Activated CD4-positive, alpha-beta T cell treated with anti-CD3 and anti-CD28 coated beads, Interleukin-2, amount 50 U/mL, for 1 hour (primary cell): ENCODE measurements at regions not wholly inside any gene's neighbourhood (a gene's known extent, or its start where the extent isn't known, plus 50 kb on each side); places are given as distances from the start of the nearest gene placed in this dataset.

Experiments used
- DNase-seq: peaks from one replicate; pipeline ENCODE4 v3.0.0-alpha.2; 2020

GRCh38 chr5:2326601-2327000, 424.9 kb downstream of the IRX2 start:
- DNase-seq: no peak

GRCh38 chr5:2324788-2325187, 426.7 kb downstream of the IRX2 start:
- DNase-seq: no peak

- DNase-seq: no peak
Observed at GRCh38 chr5:2320611-2321010, 430.9 kb downstream of the IRX2 start.

GRCh38 chr5:2317540-2317939, 433.9 kb downstream of the IRX2 start:
- no peak for DNase-seq

- DNase-seq: no peak
Observed at GRCh38 chr5:2311851-2312250, 429.1 kb upstream of the IRX4 start.

- DNase-seq: no peak
Observed at GRCh38 chr5:2310946-2311345, 428.2 kb upstream of the IRX4 start.

GRCh38 chr5:2307631-2308030, 424.9 kb upstream of the IRX4 start:
- no peak for DNase-seq

- no peak for DNase-seq
Observed at GRCh38 chr5:2306711-2307110, 424.0 kb upstream of the IRX4 start.

- DNase-seq: no peak
Observed at GRCh38 chr5:2303431-2304100, 420.8 kb upstream of the IRX4 start.

- DNase-seq: no peak
Observed at GRCh38 chr5:2302169-2302568, 419.4 kb upstream of the IRX4 start.

GRCh38 chr5:2300861-2301574, 418.3 kb upstream of the IRX4 start:
- no peak for DNase-seq

- no peak for DNase-seq
Observed at GRCh38 chr5:2300421-2300820, 417.7 kb upstream of the IRX4 start.

GRCh38 chr5:2299388-2300220, 416.9 kb upstream of the IRX4 start:
- no peak for DNase-seq

- DNase-seq: no peak
Observed at GRCh38 chr5:2298781-2299180, 416.1 kb upstream of the IRX4 start.

GRCh38 chr5:2297991-2298390, 415.3 kb upstream of the IRX4 start:
- no peak for DNase-seq

- no peak for DNase-seq
Observed at GRCh38 chr5:2295476-2295875, 412.8 kb upstream of the IRX4 start.

GRCh38 chr5:2293906-2294305, 411.2 kb upstream of the IRX4 start:
- DNase-seq: no peak

- DNase-seq: no peak
Observed at GRCh38 chr5:2291146-2291840, 408.6 kb upstream of the IRX4 start.

GRCh38 chr5:2289380-2289779, 406.7 kb upstream of the IRX4 start:
- DNase-seq: no peak

- no peak for DNase-seq
Observed at GRCh38 chr5:2288968-2289367, 406.2 kb upstream of the IRX4 start.

GRCh38 chr5:2288466-2288865, 405.7 kb upstream of the IRX4 start:
- no peak for DNase-seq

GRCh38 chr5:2286250-2286649, 403.5 kb upstream of the IRX4 start:
- DNase-seq: no peak

GRCh38 chr5:2284678-2285077, 402.0 kb upstream of the IRX4 start:
- DNase-seq: no peak
